ENCODE measurements at regions not wholly inside any gene's neighbourhood (a gene's known extent, or its start where the extent isn't known, plus 50 kb on each side); places are given as distances from the start of the nearest gene placed in this dataset.

DNA sequence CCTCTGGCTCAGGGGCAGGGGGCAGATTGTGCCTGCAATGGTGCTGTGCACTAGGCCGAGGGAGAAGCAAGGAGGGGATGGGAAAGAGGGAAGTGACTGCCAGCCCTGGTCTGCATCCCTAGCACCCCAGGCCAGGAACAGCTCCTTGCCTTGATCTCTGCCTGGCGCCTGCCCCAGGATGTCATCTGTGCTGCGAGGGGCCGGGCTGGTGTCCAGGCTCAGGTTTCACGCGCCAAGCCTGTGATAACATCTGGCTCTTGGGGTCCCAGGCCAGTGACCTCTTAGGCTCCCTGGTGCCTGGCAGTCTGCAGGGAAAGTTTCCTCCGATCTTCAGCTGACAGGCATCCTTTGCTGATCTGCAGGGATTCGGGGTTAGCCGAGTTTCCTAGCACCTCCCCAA is 193.5 kb upstream of the GPR26 start:
- ChIA-PET CTCF (no interaction called here), POLR2A (no interaction called here)
- H3K79me2 ChIP-seq (ENCODE audit: control insufficient read depth, insufficient read depth, low read length): no peaks in the 10 kb centered on the region
- no peaks in the 10 kb centered on the region for H3K9me3 ChIP-seq (replicated peaks; ENCODE audit: control insufficient read depth, insufficient read depth, low read length)
- no peak overlapping the region for H3K4me2 ChIP-seq (ENCODE audit: insufficient read depth, low read length)
- no peaks in the 10 kb centered on the region for H3K4me1 ChIP-seq (ENCODE audit: control insufficient read depth, extremely low read depth, insufficient read depth, low read length)
- FAIRE-seq (no peak), DNase-seq (ENCODE audit: low read depth, low spot score) (no peak)
- TF ChIP-seq POLR2AphosphoS5 (IDR thresholded peaks at IDR 0.05; ENCODE audit: insufficient read depth, low read depth, low read length) (no peak), EZH2 (IDR thresholded peaks at IDR 0.05; ENCODE audit: borderline replicate concordance, low read depth, low read length, severe bottlenecking) (no peak), GATA2 (IDR thresholded peaks at IDR 0.05; ENCODE audit: insufficient read depth, insufficient read length, low read depth, low read length) (no peak), MYC (IDR thresholded peaks at IDR 0.05; ENCODE audit: low read depth, low read length) (no peak), FOS (IDR thresholded peaks at IDR 0.05; ENCODE audit: borderline replicate concordance, insufficient read depth, low read length) (no peak), JUN (IDR thresholded peaks at IDR 0.05; ENCODE audit: borderline replicate concordance, insufficient read depth, insufficient read length, low read depth) (no peak), POLR2A (IDR thresholded peaks at IDR 0.05; ENCODE audit: low read depth, low read length) (no peak)
- TF ChIP-seq, protein P1, sequence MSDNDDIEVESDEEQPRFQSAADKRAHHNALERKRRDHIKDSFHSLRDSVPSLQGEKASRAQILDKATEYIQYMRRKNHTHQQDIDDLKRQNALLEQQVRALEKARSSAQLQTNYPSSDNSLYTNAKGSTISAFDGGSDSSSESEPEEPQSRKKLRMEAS (IDR thresholded peaks at IDR 0.05; ENCODE audit: insufficient read depth, insufficient read length): no peak
- TF ChIP-seq, protein P2, sequence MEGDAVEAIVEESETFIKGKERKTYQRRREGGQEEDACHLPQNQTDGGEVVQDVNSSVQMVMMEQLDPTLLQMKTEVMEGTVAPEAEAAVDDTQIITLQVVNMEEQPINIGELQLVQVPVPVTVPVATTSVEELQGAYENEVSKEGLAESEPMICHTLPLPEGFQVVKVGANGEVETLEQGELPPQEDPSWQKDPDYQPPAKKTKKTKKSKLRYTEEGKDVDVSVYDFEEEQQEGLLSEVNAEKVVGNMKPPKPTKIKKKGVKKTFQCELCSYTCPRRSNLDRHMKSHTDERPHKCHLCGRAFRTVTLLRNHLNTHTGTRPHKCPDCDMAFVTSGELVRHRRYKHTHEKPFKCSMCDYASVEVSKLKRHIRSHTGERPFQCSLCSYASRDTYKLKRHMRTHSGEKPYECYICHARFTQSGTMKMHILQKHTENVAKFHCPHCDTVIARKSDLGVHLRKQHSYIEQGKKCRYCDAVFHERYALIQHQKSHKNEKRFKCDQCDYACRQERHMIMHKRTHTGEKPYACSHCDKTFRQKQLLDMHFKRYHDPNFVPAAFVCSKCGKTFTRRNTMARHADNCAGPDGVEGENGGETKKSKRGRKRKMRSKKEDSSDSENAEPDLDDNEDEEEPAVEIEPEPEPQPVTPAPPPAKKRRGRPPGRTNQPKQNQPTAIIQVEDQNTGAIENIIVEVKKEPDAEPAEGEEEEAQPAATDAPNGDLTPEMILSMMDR (IDR thresholded peaks at IDR 0.05; ENCODE audit: extremely low read depth in 1 of 2, insufficient read depth in 1 of 2, low read depth in 1 of 2, low read length in 2 of 2): no peak
- BruUV-seq (replicated peaks): no TSS peak
- no peaks in the 10 kb centered on the region for H3K27me3 ChIP-seq (ENCODE audit: control insufficient read depth in 2 of 2, insufficient read depth in 2 of 2, low read length in 2 of 2)
- H3K27ac ChIP-seq (ENCODE audit: insufficient read depth, low read depth, low read length): no peak overlapping the region
- no peak overlapping the region for H2AFZ ChIP-seq (ENCODE audit: low read depth, low read length)
- no peak overlapping the region for H3K4me3 ChIP-seq (replicated peaks in 1 of 3; ENCODE audit: insufficient read depth in 1 of 3, low read depth in 1 of 3, low read length in 3 of 3)
- no peak overlapping the region for H3K9ac ChIP-seq (replicated peaks; ENCODE audit: extremely low read depth, insufficient read depth, low read length)
- dilution Hi-C loops (cut with MboI; ENCODE audit: extremely low pct_ligation_motif_present, low sequenced_read_pairs) (no loop called here), intact Hi-C loops (cut with micrococcal nuclease) (no loop called here)
- H3K36me3 ChIP-seq (ENCODE audit: control insufficient read depth in 2 of 2, extremely low read depth in 1 of 2, insufficient read depth in 2 of 2, low read length in 2 of 2): no peaks in the 10 kb centered on the region
- H3K9me1 ChIP-seq (replicated peaks; ENCODE audit: control insufficient read depth, extremely low read depth, insufficient read depth, low read length): no peaks in the 10 kb centered on the region
- no peaks in the 10 kb centered on the region for H4K20me1 ChIP-seq (replicated peaks; ENCODE audit: control insufficient read depth, extremely low read depth, insufficient read depth, low read length)
